Smooth muscle cell (in vitro differentiated cells): ENCODE measurements at regions not wholly inside any gene's neighbourhood (a gene's known extent, or its start where the extent isn't known, plus 50 kb on each side); places are given as distances from the start of the nearest gene placed in this dataset.

Experiments
- DNase-seq: peaks from one replicate; lab custom pipeline; 2025; ENCODE audit not compliant: unreplicated experiment; lab: John Stamatoyannopoulos, UW
- H2AFZ ChIP-seq: fragments of 200-600 bp; sonication (generic); 2 replicates; pipeline ENCODE4 v1.6.0; 2016; ENCODE audit warnings: antibody characterized with exemption, low read depth, mild to moderate bottlenecking
- H3F3A ChIP-seq: fragments of 200-600 bp; sonication (generic); 2 replicates; pipeline ENCODE4 v1.6.0; 2017; ENCODE audit warnings: antibody characterized with exemption, low read depth
- H3K27ac ChIP-seq: fragments of 200-600 bp; sonication (generic); 2 replicates; pipeline ENCODE4 v1.5.1; 2016; ENCODE audit warnings: low read depth, mild to moderate bottlenecking
- H3K27me3 ChIP-seq: fragments of 200-600 bp; sonication (generic); 2 replicates; pipeline ENCODE4 v1.6.1; 2016; ENCODE audit warnings: low read depth, mild to moderate bottlenecking
- H3K36me3 ChIP-seq: fragments of 200-600 bp; sonication (generic); 2 replicates; pipeline ENCODE4 v1.5.1; 2016; ENCODE audit warnings: low read depth
- H3K4me1 ChIP-seq: fragments of 200-600 bp; sonication (generic); 2 replicates; pipeline ENCODE4 v1.5.1; 2016; ENCODE audit warnings: low read depth
- H3K4me2 ChIP-seq: fragments of 200-600 bp; sonication (generic); 2 replicates; pipeline ENCODE4 v1.6.0; 2016; ENCODE audit warnings: mild to moderate bottlenecking
- H3K4me3 ChIP-seq: fragments of 200-600 bp; sonication (generic); 2 replicates; pipeline ENCODE4 v1.5.1; 2016; ENCODE audit warnings: mild to moderate bottlenecking
- H3K79me2 ChIP-seq: fragments of 200-600 bp; sonication (generic); 2 replicates; pipeline ENCODE4 v1.6.0; 2016; ENCODE audit warnings: low read depth, mild to moderate bottlenecking
- H3K9ac ChIP-seq: fragments of 200-600 bp; sonication (generic); 2 replicates; pipeline ENCODE4 v1.6.0; 2016; ENCODE audit warnings: low read depth
- H3K9me3 ChIP-seq: fragments of 200-600 bp; sonication (generic); replicated peaks from 2 replicates; pipeline ENCODE4 v1.5.1; 2016; ENCODE audit warnings: low read depth
- H4K20me1 ChIP-seq: fragments of 200-600 bp; sonication (generic); 2 replicates; pipeline ENCODE4 v1.6.0; 2016; ENCODE audit warnings: low read depth
- WGBS: methylation state at CpG from one replicate; pipeline ENCODE4 v1.1.7; 2016; ENCODE audit warnings: low lambda C conversion rate; 5-methylcytosine and 5-hydroxymethylcytosine counted together
- TF ChIP-seq, protein P1 (sequence below): fragments of 200-600 bp; sonication (generic); IDR thresholded peaks from 2 replicates; pipeline ENCODE4 v1.5.1; 2017; ENCODE audit warnings: borderline replicate concordance, mild to moderate bottlenecking, antibody characterized with exemption; ENCODE audit not compliant: insufficient read depth, poor library complexity, severe bottlenecking

DNA sequence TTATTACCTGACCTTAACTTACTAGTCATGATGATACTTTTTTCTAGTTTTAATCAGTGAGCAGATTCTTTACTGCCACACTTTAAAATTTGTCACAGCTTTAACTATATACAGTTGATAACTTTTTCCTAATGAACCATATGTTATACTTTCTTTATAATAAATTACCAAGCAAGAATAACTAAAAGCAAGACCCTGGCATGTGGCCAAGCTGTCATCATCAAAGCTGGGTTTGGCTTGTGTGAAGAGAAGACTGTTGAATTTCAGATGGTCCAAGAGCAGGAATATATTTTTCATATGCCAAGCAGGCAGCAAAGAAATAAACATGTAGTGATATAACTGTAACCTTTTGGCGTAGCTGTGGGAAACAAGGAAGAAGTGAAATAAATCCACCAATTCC lies 93.5 kb downstream of the PUS7L start:
- Histone ChIP-seq H3K79me2 (no peaks in the 10 kb centered on the region), H3K36me3 (no peaks in the 10 kb centered on the region), H2AFZ (no peak overlapping the region), H3K4me3 (no peak overlapping the region), H3K4me2 (no peak overlapping the region), H3K9ac (no peak overlapping the region), H4K20me1 (no peaks in the 10 kb centered on the region), H3K9me3 (no peaks in the 10 kb centered on the region), H3K27ac (no peak overlapping the region), H3K4me1 (no peaks in the 10 kb centered on the region), H3F3A (no peaks in the 10 kb centered on the region), H3K27me3 (no peaks in the 10 kb centered on the region)
- DNase-seq: no peak
- WGBS: 94% methylated on average over 1 of the region's 1 CpG
- TF ChIP-seq, protein P1, sequence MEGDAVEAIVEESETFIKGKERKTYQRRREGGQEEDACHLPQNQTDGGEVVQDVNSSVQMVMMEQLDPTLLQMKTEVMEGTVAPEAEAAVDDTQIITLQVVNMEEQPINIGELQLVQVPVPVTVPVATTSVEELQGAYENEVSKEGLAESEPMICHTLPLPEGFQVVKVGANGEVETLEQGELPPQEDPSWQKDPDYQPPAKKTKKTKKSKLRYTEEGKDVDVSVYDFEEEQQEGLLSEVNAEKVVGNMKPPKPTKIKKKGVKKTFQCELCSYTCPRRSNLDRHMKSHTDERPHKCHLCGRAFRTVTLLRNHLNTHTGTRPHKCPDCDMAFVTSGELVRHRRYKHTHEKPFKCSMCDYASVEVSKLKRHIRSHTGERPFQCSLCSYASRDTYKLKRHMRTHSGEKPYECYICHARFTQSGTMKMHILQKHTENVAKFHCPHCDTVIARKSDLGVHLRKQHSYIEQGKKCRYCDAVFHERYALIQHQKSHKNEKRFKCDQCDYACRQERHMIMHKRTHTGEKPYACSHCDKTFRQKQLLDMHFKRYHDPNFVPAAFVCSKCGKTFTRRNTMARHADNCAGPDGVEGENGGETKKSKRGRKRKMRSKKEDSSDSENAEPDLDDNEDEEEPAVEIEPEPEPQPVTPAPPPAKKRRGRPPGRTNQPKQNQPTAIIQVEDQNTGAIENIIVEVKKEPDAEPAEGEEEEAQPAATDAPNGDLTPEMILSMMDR: no peak

DNA sequence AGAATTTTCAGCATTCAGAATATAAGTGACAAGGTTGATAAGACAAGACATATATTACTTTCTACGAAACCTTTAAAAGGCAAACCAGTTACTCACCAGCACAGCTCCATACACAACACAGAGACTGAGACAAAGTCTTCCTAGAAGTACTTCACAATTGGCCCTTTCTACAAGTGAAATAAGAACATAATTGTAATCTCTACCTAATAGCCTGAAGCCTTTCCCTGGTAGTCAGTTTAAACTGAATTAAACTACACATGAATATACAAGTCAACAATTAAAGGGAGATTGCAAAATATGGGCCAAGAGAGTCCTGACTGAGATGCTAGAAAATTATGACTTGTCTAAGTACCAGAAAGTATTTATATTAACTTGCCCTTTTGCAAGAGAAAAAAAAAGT lies 95.9 kb downstream of the PUS7L start:
- H3K4me1 ChIP-seq: no peaks in the 10 kb centered on the region
- no peak overlapping the region for H3K4me3 ChIP-seq
- no peak overlapping the region for H2AFZ ChIP-seq
- no peaks in the 10 kb centered on the region for H4K20me1 ChIP-seq
- no peak overlapping the region for H3K9ac ChIP-seq
- no peaks in the 10 kb centered on the region for H3K79me2 ChIP-seq
- no peak for DNase-seq
- H3F3A ChIP-seq: no peaks in the 10 kb centered on the region
- no peaks in the 10 kb centered on the region for H3K36me3 ChIP-seq
- 79% methylated on average over 1 of the region's 1 CpG for WGBS
- H3K27me3 ChIP-seq: no peaks in the 10 kb centered on the region
- no peak overlapping the region for H3K27ac ChIP-seq
- no peak overlapping the region for H3K4me2 ChIP-seq
- H3K9me3 ChIP-seq: no peaks in the 10 kb centered on the region
- TF ChIP-seq, protein P1: no peak

DNA sequence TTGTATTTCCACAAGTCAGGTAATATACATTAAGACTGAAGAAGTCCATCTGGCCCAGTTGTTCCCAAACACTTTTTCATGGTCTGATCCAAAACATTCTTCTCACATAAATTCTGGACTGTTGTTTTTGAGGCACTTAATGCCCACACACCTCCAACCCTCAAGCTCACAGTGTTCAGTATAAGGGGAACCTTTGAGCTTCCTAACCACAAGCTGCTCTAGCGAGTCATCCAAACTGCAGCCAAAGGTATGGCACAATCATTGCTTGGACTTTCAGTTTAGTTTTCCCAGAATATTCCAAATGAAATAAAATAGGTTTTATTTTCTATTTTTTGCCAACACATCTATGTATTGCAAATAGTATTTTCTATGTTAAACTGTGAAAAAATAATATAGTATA lies 103.0 kb downstream of the PUS7L start:
- no peaks in the 10 kb centered on the region for H3K4me1 ChIP-seq
- WGBS: 58% methylated on average over 1 of the region's 1 CpG
- H3K4me3 ChIP-seq: no peak overlapping the region
- H3K36me3 ChIP-seq: no peaks in the 10 kb centered on the region
- no peak overlapping the region for H2AFZ ChIP-seq
- H3K27ac ChIP-seq: no peak overlapping the region
- H3F3A ChIP-seq: peaks cover 5% of the 10 kb centered on the region
- no peaks in the 10 kb centered on the region for H4K20me1 ChIP-seq
- H3K27me3 ChIP-seq: no peaks in the 10 kb centered on the region
- TF ChIP-seq, protein P1: no peak
- H3K79me2 ChIP-seq: no peaks in the 10 kb centered on the region
- no peak for DNase-seq
- no peak overlapping the region for H3K9ac ChIP-seq
- H3K9me3 ChIP-seq: no peaks in the 10 kb centered on the region
- no peak overlapping the region for H3K4me2 ChIP-seq

DNA sequence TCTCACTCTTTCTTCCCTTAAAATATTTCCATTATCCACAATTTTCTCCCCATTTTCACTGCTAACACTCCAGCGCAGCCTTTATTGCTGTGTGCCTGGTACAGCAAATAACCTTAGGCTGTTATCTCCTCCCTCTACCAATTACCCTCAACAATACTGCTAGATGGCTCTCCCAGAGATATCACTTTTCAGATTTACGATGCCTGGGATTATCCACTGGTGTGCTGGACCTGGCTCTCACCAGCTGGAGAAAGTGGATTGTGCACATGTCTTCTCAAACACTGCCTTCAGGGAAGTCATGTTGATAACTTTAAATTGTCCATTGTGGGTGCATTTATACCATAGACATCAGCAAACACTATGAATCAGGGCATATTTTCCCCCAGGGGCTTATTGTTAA lies 101.9 kb upstream of the ADAMTS20 start:
- TF ChIP-seq, protein P1: no peak
- H2AFZ ChIP-seq: peak overlapping the region; percentile 27
- H3F3A ChIP-seq: peaks cover 5% of the 10 kb centered on the region
- H3K4me3 ChIP-seq: no peak overlapping the region
- no peaks in the 10 kb centered on the region for H3K79me2 ChIP-seq
- no peaks in the 10 kb centered on the region for H3K4me1 ChIP-seq
- H3K27ac ChIP-seq: no peak overlapping the region
- H3K36me3 ChIP-seq: no peaks in the 10 kb centered on the region
- no peaks in the 10 kb centered on the region for H4K20me1 ChIP-seq
- 19% methylated on average over 2 of the region's 2 CpGs for WGBS
- H3K9ac ChIP-seq: no peak overlapping the region
- H3K27me3 ChIP-seq: no peaks in the 10 kb centered on the region
- no peak for DNase-seq
- H3K4me2 ChIP-seq: peak overlapping the region; percentile 9
- H3K9me3 ChIP-seq: no peaks in the 10 kb centered on the region
